GM12872 (cell line): ENCODE measurements at regions not wholly inside any gene's neighbourhood (a gene's known extent, or its start where the extent isn't known, plus 50 kb on each side); places are given as distances from the start of the nearest gene placed in this dataset.

Experiments used
- CTCF ChIP-seq: IDR thresholded peaks from 3 replicates; pipeline ENCODE4 v1.5.1; 2011; ENCODE audit warnings: low read depth, mild to moderate bottlenecking, low read length, moderate library complexity; ENCODE audit not compliant: insufficient read depth

GRCh38 chr21:19781881-19782652, 1216.1 kb upstream of the NCAM2 start:
- TF ChIP-seq CTCF, result no peak

- no peak for TF ChIP-seq CTCF
Measured at GRCh38 chr21:19785941-19786340, 1212.3 kb upstream of the NCAM2 start.

GRCh38 chr21:19792004-19792403, 1206.2 kb upstream of the NCAM2 start:
- no peak for TF ChIP-seq CTCF

- TF ChIP-seq CTCF, result no peak
Measured at GRCh38 chr21:19807201-19807600, 1191.0 kb upstream of the NCAM2 start.

- TF ChIP-seq CTCF, result no peak
Measured at GRCh38 chr21:19810779-19811178, 1187.4 kb upstream of the NCAM2 start.

- no peak for TF ChIP-seq CTCF
Measured at GRCh38 chr21:19830446-19830845, 1167.8 kb upstream of the NCAM2 start.

GRCh38 chr21:19832551-19832950, 1165.7 kb upstream of the NCAM2 start:
- TF ChIP-seq CTCF, result no peak
